Activated T-cell treated with anti-CD3 and anti-CD28 coated beads, Interleukin-2, amount 50 U/mL, for 48 hours (primary cell): ENCODE measurements at regions not wholly inside any gene's neighbourhood (a gene's known extent, or its start where the extent isn't known, plus 50 kb on each side); places are given as distances from the start of the nearest gene placed in this dataset.
A peak's percentile ranks its signal among the peaks of the same experiment; 100 is the strongest.

Source experiments
- DNase-seq, 2 experiments: peaks; one replicate each; pipeline ENCODE4 v3.0.0-alpha.2; 2020

GRCh38 chr11:112553205-112553731 lies 292.6 kb upstream of the PLET1 start:
- no peak for DNase-seq

GRCh38 chr11:112554586-112554985 lies 293.9 kb upstream of the PLET1 start:
- no peak for DNase-seq

GRCh38 chr11:112555491-112556364 lies 295.1 kb upstream of the PLET1 start:
- peak; percentile 84 to 86 for DNase-seq

GRCh38 chr11:112558691-112559090 lies 298.0 kb upstream of the PLET1 start:
- no peak for DNase-seq

GRCh38 chr11:112563808-112564207 lies 303.1 kb upstream of the PLET1 start:
- DNase-seq = no peak

GRCh38 chr11:112564228-112564955 lies 303.7 kb upstream of the PLET1 start:
- no peak for DNase-seq

GRCh38 chr11:112565551-112565950 lies 304.9 kb upstream of the PLET1 start:
- DNase-seq = no peak

GRCh38 chr11:112566124-112566523 lies 305.5 kb upstream of the PLET1 start:
- DNase-seq = no peak

- no peak for DNase-seq
Measured at GRCh38 chr11:112570333-112570732, 309.7 kb upstream of the PLET1 start.

- no peak for DNase-seq
Measured at GRCh38 chr11:112579282-112579681, 318.6 kb upstream of the PLET1 start.

- DNase-seq = no peak
Measured at GRCh38 chr11:112580864-112581263, 320.2 kb upstream of the PLET1 start.

GRCh38 chr11:112581747-112582146 lies 321.1 kb upstream of the PLET1 start:
- DNase-seq = no peak

- no peak for DNase-seq
Measured at GRCh38 chr11:112582366-112582765, 321.7 kb upstream of the PLET1 start.

GRCh38 chr11:112583261-112583893 lies 322.7 kb upstream of the PLET1 start:
- no peak for DNase-seq

GRCh38 chr11:112584672-112585071 lies 324.0 kb upstream of the PLET1 start:
- peak in 1 of 2 experiments; percentile 20 for DNase-seq

GRCh38 chr11:112587664-112588063 lies 327.0 kb upstream of the PLET1 start:
- no peak for DNase-seq

GRCh38 chr11:112588252-112588694 lies 327.6 kb upstream of the PLET1 start:
- DNase-seq = peak; percentile 49 to 52

GRCh38 chr11:112589155-112589554 lies 328.5 kb upstream of the PLET1 start:
- no peak for DNase-seq

GRCh38 chr11:112590764-112591163 lies 330.1 kb upstream of the PLET1 start:
- DNase-seq = no peak

GRCh38 chr11:112593440-112593839 lies 332.8 kb upstream of the PLET1 start:
- DNase-seq = no peak

GRCh38 chr11:112596324-112596723 lies 335.7 kb upstream of the PLET1 start:
- DNase-seq = no peak

- DNase-seq = no peak
Measured at GRCh38 chr11:112597286-112597790, 336.7 kb upstream of the PLET1 start.

- no peak for DNase-seq
Measured at GRCh38 chr11:112599265-112599664, 338.6 kb upstream of the PLET1 start.
